ENCODE measurements at regions not wholly inside any gene's neighbourhood (a gene's known extent, or its start where the extent isn't known, plus 50 kb on each side); places are given as distances from the start of the nearest gene placed in this dataset.

GRCh38 chr4:96955691-96956090, 1115.8 kb downstream of the PDHA2 start:
- no peaks in the 10 kb centered on the region for H3K9me1 ChIP-seq (ENCODE audit: control insufficient read depth, extremely low read depth, insufficient read depth, low read length)
- no peaks in the 10 kb centered on the region for H3K27me3 ChIP-seq (ENCODE audit: control insufficient read depth, extremely low read depth, insufficient read depth, low read length)
- H4K20me1 ChIP-seq (ENCODE audit: control insufficient read depth, extremely low read depth, insufficient read depth, low read length) = no peaks in the 10 kb centered on the region
- no peak overlapping the region for H2AFZ ChIP-seq (ENCODE audit: control insufficient read depth, low read length)
- no peak overlapping the region for H3K9ac ChIP-seq (ENCODE audit: control insufficient read depth, extremely low read depth, insufficient read depth, low read length)
- H3K79me2 ChIP-seq (ENCODE audit: control insufficient read depth, insufficient read depth, low read length) = no peaks in the 10 kb centered on the region
- no peak overlapping the region for H3K27ac ChIP-seq (ENCODE audit: control insufficient read depth, insufficient read depth, low read length)
- DNase-seq (ENCODE audit: low read depth, low spot score) (no peak), FAIRE-seq (no peak)
- H3K9me3 ChIP-seq (ENCODE audit: control insufficient read depth, low read depth, low read length) = no peaks in the 10 kb centered on the region
- no peaks in the 10 kb centered on the region for H3K4me1 ChIP-seq (ENCODE audit: control insufficient read depth, extremely low read depth, insufficient read depth, low read length)
- no peak overlapping the region for H3K4me3 ChIP-seq (ENCODE audit: control insufficient read depth in 2 of 3, extremely low read depth in 1 of 3, insufficient read depth in 2 of 3, low read depth in 1 of 3, low read length in 3 of 3)
- dilution Hi-C loops (cut with MboI; ENCODE audit: extremely low pct_ligation_motif_present, low sequenced_read_pairs) = no loop called here
- no peak overlapping the region for H3K4me2 ChIP-seq (ENCODE audit: control insufficient read depth, extremely low read depth, insufficient read depth, low read depth, low read length)
- TF ChIP-seq CTCF (optimal IDR thresholded peaks at IDR 0.05 in 1 of 3, IDR thresholded peaks at IDR 0.05 in 1 of 3, conservative IDR thresholded peaks at IDR 0.05 in 1 of 3; ENCODE audit: extremely low read depth in 1 of 3, insufficient read depth in 2 of 3, low read length in 3 of 3) (no peak), EZH2 (IDR thresholded peaks at IDR 0.05; ENCODE audit: low read length) (no peak)
- no peaks in the 10 kb centered on the region for H3K36me3 ChIP-seq (ENCODE audit: control insufficient read depth in 2 of 2, extremely low read depth in 1 of 2, insufficient read depth in 2 of 2, low read length in 2 of 2)

GRCh38 chr4:96969455-96969854, 1129.6 kb downstream of the PDHA2 start:
- H2AFZ ChIP-seq (ENCODE audit: control insufficient read depth, low read length) = no peak overlapping the region
- DNase-seq (ENCODE audit: low read depth, low spot score) (no peak), FAIRE-seq (no peak)
- no peaks in the 10 kb centered on the region for H4K20me1 ChIP-seq (ENCODE audit: control insufficient read depth, extremely low read depth, insufficient read depth, low read length)
- no peaks in the 10 kb centered on the region for H3K9me3 ChIP-seq (ENCODE audit: control insufficient read depth, low read depth, low read length)
- H3K4me1 ChIP-seq (ENCODE audit: control insufficient read depth, extremely low read depth, insufficient read depth, low read length) = no peaks in the 10 kb centered on the region
- H3K79me2 ChIP-seq (ENCODE audit: control insufficient read depth, insufficient read depth, low read length) = no peaks in the 10 kb centered on the region
- H3K36me3 ChIP-seq (ENCODE audit: control insufficient read depth in 2 of 2, extremely low read depth in 1 of 2, insufficient read depth in 2 of 2, low read length in 2 of 2) = no peaks in the 10 kb centered on the region
- H3K9me1 ChIP-seq (ENCODE audit: control insufficient read depth, extremely low read depth, insufficient read depth, low read length) = no peaks in the 10 kb centered on the region
- no peak for TF ChIP-seq CTCF (optimal IDR thresholded peaks at IDR 0.05 in 1 of 3, IDR thresholded peaks at IDR 0.05 in 1 of 3, conservative IDR thresholded peaks at IDR 0.05 in 1 of 3; ENCODE audit: extremely low read depth in 1 of 3, insufficient read depth in 2 of 3, low read length in 3 of 3)
- no peak overlapping the region for H3K4me3 ChIP-seq (ENCODE audit: control insufficient read depth in 2 of 3, extremely low read depth in 1 of 3, insufficient read depth in 2 of 3, low read depth in 1 of 3, low read length in 3 of 3)
- no peak overlapping the region for H3K9ac ChIP-seq (ENCODE audit: control insufficient read depth, extremely low read depth, insufficient read depth, low read length)
- H3K4me2 ChIP-seq (ENCODE audit: control insufficient read depth, extremely low read depth, insufficient read depth, low read depth, low read length) = no peak overlapping the region
- dilution Hi-C loops (cut with MboI; ENCODE audit: extremely low pct_ligation_motif_present, low sequenced_read_pairs) = no loop called here
- no peak overlapping the region for H3K27ac ChIP-seq (ENCODE audit: control insufficient read depth, insufficient read depth, low read length)
- H3K27me3 ChIP-seq (ENCODE audit: control insufficient read depth, extremely low read depth, insufficient read depth, low read length) = no peaks in the 10 kb centered on the region

All from keratinocyte (primary cell).